SK-N-SH treated with all-trans-retinoic acid at 6 μM for 48 hours (cell line): ENCODE measurements at regions not wholly inside any gene's neighbourhood (a gene's known extent, or its start where the extent isn't known, plus 50 kb on each side); places are given as distances from the start of the nearest gene placed in this dataset.

Source experiments
- ATAC-seq: fragments of 200-7000 bp; cut with Tn5 transposase; 3 replicates; pipeline ENCODE4 v1.9.1; 2020; ENCODE audit warnings: mild to moderate bottlenecking, moderate library complexity
- ARNTL ChIP-seq: fragments of 450-650 bp; formaldehyde crosslinking; IDR thresholded peaks from 2 replicates; pipeline ENCODE4 v1.5.0; 2020; ENCODE audit warnings: low read depth, mild to moderate bottlenecking, moderate library complexity, borderline replicate concordance
- BACH2 ChIP-seq: fragments of 250-450 bp; sonication (Bioruptor Pico); IDR thresholded peaks from 2 replicates; pipeline ENCODE4 v1.9.0; 2021; ENCODE audit warnings: mild to moderate bottlenecking, borderline replicate concordance
- ESRRG ChIP-seq: fragments of 250-450 bp; sonication (Bioruptor Pico); IDR thresholded peaks from 2 replicates; pipeline ENCODE4 v1.6.1; 2021; ENCODE audit warnings: mild to moderate bottlenecking
- PPARA ChIP-seq: fragments of 250-450 bp; sonication (Bioruptor Pico); IDR thresholded peaks from 2 replicates; pipeline ENCODE4 v1.5.0; 2020; ENCODE audit warnings: mild to moderate bottlenecking, borderline replicate concordance
- RARB ChIP-seq: fragments of 250-450 bp; sonication (Bioruptor Pico); IDR thresholded peaks from 2 replicates; pipeline ENCODE4 v1.8.0; 2021; ENCODE audit warnings: mild to moderate bottlenecking, moderate library complexity
- SNAI2 ChIP-seq: fragments of 250-450 bp; sonication (Bioruptor Pico); IDR thresholded peaks from 2 replicates; pipeline ENCODE4 v1.5.0; 2020; ENCODE audit warnings: mild to moderate bottlenecking, moderate library complexity
- TCF4 ChIP-seq: fragments of 250-450 bp; sonication (Bioruptor Pico); IDR thresholded peaks from 2 replicates; pipeline ENCODE4 v1.8.0; 2021; ENCODE audit warnings: mild to moderate bottlenecking, moderate library complexity, borderline replicate concordance
- TOX ChIP-seq: fragments of 250-450 bp; sonication (Bioruptor Pico); IDR thresholded peaks from 2 replicates; pipeline ENCODE4 v1.8.0; 2021; ENCODE audit warnings: mild to moderate bottlenecking, moderate library complexity, borderline replicate concordance
- ZC3H10 ChIP-seq: fragments of 250-450 bp; sonication (Bioruptor Pico); IDR thresholded peaks from 2 replicates; pipeline ENCODE4 v1.5.1; 2021; ENCODE audit warnings: mild to moderate bottlenecking, moderate library complexity
- ZFP30 ChIP-seq: fragments of 450-650 bp; formaldehyde crosslinking; IDR thresholded peaks from 2 replicates; pipeline ENCODE4 v1.5.0; 2022; ENCODE audit warnings: mild to moderate bottlenecking, moderate library complexity
- ZNF565 ChIP-seq: fragments of 450-650 bp; formaldehyde crosslinking; conservative IDR thresholded peaks from 2 replicates; pipeline ENCODE4 v1.5.0; 2020; ENCODE audit warnings: low read depth, mild to moderate bottlenecking, moderate library complexity
- ZNF8 ChIP-seq: fragments of 450-650 bp; formaldehyde crosslinking; IDR thresholded peaks from 2 replicates; pipeline ENCODE4 v1.5.0; 2020; ENCODE audit warnings: mild to moderate bottlenecking, moderate library complexity
- TF ChIP-seq, protein P1 (sequence below): fragments of 250-450 bp; sonication (Bioruptor Pico); IDR thresholded peaks from 2 replicates; pipeline ENCODE4 v1.5.0; 2020; ENCODE audit warnings: mild to moderate bottlenecking, moderate library complexity
- TF ChIP-seq, protein P2 (sequence below): fragments of 250-450 bp; sonication (Bioruptor Pico); IDR thresholded peaks from 2 replicates; pipeline ENCODE4 v1.5.1; 2021; ENCODE audit warnings: mild to moderate bottlenecking, moderate library complexity
- TF ChIP-seq, protein P3 (sequence below): fragments of 250-450 bp; sonication (Bioruptor Pico); IDR thresholded peaks from 2 replicates; pipeline ENCODE4 v1.8.0; 2021; ENCODE audit warnings: low read depth, mild to moderate bottlenecking, moderate library complexity, borderline replicate concordance
- TF ChIP-seq, protein P4 (sequence below): fragments of 250-450 bp; sonication (Bioruptor Pico); IDR thresholded peaks from 2 replicates; pipeline ENCODE4 v1.5.1; 2020; ENCODE audit warnings: low read depth, mild to moderate bottlenecking, moderate library complexity

DNA sequence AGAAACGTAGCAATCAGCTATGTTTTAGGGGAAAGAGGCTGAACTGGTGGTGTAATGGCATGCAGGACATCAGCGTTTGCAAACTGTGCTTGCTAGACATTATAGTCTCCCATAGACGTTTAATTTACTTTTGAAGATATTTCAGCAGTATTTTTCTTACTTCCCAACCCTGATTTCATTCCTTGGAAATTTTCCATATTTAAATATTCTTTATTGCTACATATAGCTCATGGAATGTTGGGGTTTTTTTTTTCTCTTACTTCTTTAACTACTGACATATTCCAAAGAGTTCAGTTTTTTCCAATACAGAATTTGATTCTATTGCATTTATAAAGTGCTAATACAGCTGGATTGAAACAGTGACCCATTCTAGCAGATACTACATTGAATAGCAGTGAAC is 694.4 kb upstream of the CITED2 start (continued):
- TF ChIP-seq, protein P1, sequence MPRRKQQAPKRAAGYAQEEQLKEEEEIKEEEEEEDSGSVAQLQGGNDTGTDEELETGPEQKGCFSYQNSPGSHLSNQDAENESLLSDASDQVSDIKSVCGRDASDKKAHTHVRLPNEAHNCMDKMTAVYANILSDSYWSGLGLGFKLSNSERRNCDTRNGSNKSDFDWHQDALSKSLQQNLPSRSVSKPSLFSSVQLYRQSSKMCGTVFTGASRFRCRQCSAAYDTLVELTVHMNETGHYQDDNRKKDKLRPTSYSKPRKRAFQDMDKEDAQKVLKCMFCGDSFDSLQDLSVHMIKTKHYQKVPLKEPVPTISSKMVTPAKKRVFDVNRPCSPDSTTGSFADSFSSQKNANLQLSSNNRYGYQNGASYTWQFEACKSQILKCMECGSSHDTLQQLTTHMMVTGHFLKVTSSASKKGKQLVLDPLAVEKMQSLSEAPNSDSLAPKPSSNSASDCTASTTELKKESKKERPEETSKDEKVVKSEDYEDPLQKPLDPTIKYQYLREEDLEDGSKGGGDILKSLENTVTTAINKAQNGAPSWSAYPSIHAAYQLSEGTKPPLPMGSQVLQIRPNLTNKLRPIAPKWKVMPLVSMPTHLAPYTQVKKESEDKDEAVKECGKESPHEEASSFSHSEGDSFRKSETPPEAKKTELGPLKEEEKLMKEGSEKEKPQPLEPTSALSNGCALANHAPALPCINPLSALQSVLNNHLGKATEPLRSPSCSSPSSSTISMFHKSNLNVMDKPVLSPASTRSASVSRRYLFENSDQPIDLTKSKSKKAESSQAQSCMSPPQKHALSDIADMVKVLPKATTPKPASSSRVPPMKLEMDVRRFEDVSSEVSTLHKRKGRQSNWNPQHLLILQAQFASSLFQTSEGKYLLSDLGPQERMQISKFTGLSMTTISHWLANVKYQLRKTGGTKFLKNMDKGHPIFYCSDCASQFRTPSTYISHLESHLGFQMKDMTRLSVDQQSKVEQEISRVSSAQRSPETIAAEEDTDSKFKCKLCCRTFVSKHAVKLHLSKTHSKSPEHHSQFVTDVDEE (CRISPR knock-in tag), result no peak
- TF ChIP-seq TCF4 (CRISPR knock-in tag) (no peak), TOX (CRISPR knock-in tag) (no peak), ZC3H10 (CRISPR knock-in tag) (no peak)

DNA sequence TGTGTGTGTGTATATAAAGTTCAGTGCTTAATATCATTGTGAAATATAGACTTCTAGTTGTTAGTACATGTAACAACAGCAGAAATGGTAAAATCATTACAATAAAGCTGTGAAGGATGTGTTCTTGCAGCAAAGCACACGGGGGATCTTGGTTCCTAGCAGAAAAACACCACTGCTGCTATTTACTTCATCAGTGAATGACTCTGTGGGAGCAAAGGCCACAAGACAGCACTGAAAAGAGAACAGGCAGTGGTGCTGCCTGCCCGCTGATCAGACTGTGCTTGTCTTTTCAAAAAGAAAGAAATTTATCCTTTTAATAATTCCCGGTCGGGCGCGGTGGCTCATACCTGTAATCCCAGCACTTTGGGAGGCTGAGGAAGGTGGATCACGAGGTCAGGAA is 689.9 kb upstream of the CITED2 start:
- no peak for ATAC-seq

DNA sequence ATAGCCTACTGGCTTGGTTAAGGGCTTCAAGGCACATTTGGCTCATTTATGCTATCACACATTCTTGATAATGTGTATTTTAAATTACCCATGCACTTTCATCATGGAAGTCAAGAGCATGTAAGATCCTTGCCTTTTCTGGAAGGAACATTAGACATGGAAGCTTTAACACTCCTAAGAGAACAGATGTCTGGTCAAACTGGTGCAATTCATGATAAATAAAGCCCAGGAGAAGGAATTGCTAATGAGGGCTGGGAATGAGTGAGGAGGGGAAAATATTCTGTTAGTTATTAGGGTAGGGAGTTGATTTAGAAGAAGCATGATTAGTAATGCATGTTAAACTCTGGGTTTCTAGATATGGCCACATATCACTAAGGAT is 688.6 kb upstream of the CITED2 start:
- TF ChIP-seq PPARA (CRISPR knock-in tag), result no peak
- no peak for TF ChIP-seq TCF4 (CRISPR knock-in tag)
- TF ChIP-seq BACH2 (CRISPR knock-in tag), result no peak
- TF ChIP-seq ARNTL (CRISPR knock-in tag), result no peak
- TF ChIP-seq, protein P1 (CRISPR knock-in tag), result no peak
- TF ChIP-seq ZNF565 (CRISPR knock-in tag), result no peak
- no peak for TF ChIP-seq RARB (CRISPR knock-in tag)
- no peak for TF ChIP-seq ZNF8 (CRISPR knock-in tag)
- TF ChIP-seq ZC3H10 (CRISPR knock-in tag), result no peak
- TF ChIP-seq TOX (CRISPR knock-in tag), result no peak
- no peak for TF ChIP-seq ESRRG (CRISPR knock-in tag)
- TF ChIP-seq ZFP30, result no peak
- TF ChIP-seq, protein P2, sequence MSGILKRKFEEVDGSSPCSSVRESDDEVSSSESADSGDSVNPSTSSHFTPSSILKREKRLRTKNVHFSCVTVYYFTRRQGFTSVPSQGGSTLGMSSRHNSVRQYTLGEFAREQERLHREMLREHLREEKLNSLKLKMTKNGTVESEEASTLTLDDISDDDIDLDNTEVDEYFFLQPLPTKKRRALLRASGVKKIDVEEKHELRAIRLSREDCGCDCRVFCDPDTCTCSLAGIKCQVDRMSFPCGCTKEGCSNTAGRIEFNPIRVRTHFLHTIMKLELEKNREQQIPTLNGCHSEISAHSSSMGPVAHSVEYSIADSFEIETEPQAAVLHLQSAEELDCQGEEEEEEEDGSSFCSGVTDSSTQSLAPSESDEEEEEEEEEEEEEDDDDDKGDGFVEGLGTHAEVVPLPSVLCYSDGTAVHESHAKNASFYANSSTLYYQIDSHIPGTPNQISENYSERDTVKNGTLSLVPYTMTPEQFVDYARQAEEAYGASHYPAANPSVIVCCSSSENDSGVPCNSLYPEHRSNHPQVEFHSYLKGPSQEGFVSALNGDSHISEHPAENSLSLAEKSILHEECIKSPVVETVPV (CRISPR knock-in tag), result no peak
- TF ChIP-seq, protein P3, sequence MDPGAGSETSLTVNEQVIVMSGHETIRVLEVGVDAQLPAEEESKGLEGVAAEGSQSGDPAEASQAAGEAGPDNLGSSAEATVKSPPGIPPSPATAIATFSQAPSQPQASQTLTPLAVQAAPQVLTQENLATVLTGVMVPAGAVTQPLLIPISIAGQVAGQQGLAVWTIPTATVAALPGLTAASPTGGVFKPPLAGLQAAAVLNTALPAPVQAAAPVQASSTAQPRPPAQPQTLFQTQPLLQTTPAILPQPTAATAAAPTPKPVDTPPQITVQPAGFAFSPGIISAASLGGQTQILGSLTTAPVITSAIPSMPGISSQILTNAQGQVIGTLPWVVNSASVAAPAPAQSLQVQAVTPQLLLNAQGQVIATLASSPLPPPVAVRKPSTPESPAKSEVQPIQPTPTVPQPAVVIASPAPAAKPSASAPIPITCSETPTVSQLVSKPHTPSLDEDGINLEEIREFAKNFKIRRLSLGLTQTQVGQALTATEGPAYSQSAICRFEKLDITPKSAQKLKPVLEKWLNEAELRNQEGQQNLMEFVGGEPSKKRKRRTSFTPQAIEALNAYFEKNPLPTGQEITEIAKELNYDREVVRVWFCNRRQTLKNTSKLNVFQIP (CRISPR knock-in tag), result no peak
- TF ChIP-seq, protein P4, sequence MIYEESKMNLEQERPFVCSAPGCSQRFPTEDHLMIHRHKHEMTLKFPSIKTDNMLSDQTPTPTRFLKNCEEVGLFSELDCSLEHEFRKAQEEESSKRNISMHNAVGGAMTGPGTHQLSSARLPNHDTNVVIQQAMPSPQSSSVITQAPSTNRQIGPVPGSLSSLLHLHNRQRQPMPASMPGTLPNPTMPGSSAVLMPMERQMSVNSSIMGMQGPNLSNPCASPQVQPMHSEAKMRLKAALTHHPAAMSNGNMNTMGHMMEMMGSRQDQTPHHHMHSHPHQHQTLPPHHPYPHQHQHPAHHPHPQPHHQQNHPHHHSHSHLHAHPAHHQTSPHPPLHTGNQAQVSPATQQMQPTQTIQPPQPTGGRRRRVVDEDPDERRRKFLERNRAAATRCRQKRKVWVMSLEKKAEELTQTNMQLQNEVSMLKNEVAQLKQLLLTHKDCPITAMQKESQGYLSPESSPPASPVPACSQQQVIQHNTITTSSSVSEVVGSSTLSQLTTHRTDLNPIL, result no peak
- ATAC-seq, result no peak

More for the DNA sequence above, 689.9 kb upstream of the CITED2 start:
- TF ChIP-seq SNAI2 (CRISPR knock-in tag) (no peak), ZNF8 (CRISPR knock-in tag) (no peak)
